ENCODE measurements at regions not wholly inside any gene's neighbourhood (a gene's known extent, or its start where the extent isn't known, plus 50 kb on each side); places are given as distances from the start of the nearest gene placed in this dataset.
"Not testable (repeated sequence)": the region's sequence is repeated elsewhere in the genome, so short reads cannot be mapped to it uniquely, and the experiment has no call there.

DNA sequence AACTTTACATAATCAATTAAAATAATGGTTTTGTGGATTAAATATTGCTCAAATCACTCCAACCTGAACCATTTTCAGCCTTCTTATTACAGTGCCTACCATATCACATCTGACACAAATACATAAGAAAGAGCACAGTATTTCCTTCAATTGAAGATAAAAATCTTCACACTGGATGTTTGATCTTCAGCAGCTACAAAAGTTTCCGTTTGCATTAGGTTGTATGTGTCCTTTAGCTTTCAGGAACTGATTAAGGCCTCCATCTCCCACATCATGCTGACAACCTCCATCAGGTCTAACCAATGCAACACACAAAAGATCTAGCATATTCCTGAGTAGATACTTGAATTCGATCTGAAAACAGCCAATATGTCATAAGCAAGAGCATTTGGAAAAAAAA is 195.1 kb upstream of the NR5A2 start:
- DNase-seq: no peak

DNA sequence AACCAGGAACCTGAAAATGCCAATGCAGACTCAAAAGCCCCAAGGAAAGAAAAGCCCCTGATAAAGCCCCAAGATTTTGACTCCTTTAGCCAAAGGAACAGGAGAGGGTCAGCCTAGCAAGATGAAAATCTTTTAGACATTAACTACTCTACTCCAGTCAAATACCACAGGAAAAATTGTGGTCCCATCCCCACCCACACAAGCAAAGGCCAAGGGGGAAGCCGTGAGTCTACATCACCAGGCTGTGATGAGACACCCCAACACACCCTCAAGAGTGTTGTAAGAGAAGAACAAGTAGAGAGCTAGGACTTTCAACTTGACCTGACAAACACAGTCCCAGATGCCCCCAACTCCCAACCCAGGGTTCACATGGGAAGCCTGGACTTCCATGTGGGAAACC is 192.8 kb upstream of the NR5A2 start:
- DNase-seq: no peak

DNA sequence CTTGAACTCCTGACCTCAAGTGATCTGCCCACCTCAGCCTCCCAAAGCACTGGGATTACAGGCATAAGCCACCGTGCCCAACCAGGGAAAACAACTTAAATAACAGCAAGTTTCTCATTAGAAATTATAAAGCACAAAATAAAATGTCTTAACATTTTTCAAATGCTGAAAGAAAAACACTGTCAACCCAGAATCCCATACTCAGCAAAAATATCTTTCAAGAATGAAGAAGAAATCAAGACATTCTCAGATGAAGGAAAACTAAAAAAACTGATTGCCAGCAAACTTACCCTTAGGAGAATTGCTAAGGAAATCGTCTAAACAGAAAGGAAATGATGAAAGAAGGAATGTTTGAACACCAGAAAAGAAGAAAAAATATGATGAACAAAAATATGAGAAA is 191.1 kb upstream of the NR5A2 start:
- DNase-seq: no peak

DNA sequence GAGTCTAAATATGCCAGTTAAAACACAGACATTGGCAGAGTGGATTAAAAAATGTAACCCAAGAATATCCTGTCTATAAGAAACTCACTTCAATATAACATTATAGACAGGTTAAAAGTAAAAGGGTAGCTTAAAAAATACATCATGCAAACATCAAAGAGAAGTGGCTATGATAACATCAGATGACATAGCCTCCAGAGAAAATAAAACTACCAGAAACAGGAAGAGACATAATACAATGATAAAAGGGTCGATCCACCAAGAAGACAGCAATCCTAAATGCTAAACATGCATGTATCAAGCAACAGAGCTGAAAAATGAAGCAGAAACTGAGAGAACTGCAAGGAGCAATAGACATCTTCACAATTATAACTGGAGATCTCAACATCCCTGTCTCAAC is 190.2 kb upstream of the NR5A2 start:
- DNase-seq: no peak

DNA sequence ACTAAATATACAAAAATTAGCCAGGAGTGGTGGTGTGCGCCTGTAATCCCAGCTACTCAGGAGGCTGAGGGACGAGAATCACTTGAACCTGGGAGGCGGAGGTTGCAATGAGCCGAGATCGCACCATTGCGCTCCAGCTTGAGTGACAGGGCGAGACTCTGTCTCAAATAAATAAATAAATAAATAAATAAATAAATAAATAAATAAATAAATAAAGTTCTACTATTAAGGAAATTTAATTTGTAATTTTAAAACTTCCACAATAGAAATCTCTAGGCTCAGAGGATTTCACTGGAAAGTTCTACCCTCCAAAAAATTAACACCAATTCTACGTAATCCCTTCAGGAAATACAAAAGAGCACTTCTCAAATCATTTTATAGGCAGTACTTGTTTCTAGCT is 187.9 kb upstream of the NR5A2 start:
- not testable (repeated sequence) for DNase-seq

DNA sequence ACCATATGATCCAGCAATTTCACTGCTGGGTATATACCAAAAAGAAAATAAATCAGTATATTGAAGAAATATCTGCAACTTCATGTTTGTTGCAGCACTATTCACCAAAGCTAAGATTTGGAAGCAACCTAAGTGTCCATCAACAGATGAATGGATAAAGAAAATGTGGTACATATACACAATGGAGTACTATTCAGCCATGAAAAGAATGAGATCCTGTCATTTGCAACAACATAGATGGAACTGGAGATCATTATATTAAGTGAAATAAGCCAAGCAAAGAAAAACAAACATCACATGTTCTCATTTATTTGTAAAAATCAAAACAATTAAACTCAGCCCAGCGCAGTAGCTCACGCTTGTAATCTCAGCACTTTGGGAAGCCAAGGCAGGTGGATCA is 184.4 kb upstream of the NR5A2 start:
- DNase-seq: not testable (repeated sequence)

DNA sequence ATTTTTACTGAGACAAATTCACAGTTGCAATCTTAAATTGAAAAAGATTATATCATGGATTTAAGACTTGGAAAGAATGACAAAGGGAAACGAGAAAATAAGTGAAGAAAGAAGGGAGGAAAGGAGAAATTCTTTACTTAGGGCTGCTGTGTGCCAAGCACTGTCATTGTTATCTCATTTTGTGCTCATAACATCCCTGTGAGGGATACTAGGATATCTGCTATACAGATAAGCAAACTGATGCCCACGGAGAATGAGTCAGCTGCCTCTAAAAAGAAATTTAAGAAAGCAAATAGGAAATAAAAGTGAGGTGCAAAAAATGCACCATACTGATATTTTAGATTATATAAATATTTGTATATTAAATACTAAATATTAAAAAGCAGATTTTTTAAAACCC is 183.6 kb upstream of the NR5A2 start:
- DNase-seq: no peak

DNA sequence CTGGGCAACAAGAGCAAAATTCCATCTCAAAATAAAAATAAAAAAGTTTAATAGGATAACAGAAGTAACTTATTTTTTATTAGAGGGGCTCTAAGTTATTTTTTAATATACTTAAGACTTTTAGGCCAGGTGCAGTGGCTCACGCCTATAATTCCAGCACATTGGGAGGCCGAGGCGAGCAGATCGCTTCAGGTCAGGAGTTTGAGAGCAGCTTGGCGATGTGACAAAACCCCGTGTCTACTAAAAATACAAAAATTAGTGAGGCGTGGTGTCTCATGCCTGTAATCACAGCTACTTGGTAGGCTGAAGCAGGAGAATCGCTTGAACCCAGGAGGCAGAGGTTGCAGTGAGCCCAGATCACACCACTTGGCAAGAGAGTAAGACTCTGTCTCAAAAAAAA is 180.5 kb upstream of the NR5A2 start:
- no peak for DNase-seq

DNA sequence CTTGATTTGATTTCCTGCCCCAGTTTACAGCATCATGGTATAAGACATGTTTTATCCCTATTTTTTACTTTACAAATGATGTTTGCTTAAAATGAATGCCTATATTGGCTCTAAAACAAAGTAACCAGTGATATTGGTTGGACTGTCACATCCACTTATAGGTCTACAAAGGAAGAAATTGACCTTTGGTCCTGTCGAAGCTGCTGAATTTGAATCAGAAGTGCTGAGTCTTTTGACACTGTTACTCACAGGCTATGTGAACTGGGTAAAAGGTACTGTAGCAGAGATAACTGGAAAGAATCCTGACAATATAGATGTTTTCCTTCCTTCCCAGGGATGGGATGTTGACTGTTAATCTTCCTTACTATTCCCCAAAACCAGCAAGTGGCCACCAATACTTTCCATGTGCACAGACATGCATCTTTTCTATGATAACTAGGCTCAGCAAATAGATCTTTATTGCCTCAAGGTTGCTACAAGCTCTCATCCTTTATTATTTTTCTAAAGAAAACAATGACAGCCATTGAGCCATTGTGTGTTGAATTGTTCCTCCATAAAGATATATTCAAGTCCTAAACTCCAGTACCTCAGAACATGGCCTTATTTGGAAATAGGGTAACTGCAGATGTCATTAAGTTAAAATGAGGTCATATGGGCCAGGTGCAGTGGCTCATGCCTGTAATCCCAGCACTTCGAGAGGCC is 175.9 kb upstream of the NR5A2 start:
- peak; percentile 34 for DNase-seq

DNA sequence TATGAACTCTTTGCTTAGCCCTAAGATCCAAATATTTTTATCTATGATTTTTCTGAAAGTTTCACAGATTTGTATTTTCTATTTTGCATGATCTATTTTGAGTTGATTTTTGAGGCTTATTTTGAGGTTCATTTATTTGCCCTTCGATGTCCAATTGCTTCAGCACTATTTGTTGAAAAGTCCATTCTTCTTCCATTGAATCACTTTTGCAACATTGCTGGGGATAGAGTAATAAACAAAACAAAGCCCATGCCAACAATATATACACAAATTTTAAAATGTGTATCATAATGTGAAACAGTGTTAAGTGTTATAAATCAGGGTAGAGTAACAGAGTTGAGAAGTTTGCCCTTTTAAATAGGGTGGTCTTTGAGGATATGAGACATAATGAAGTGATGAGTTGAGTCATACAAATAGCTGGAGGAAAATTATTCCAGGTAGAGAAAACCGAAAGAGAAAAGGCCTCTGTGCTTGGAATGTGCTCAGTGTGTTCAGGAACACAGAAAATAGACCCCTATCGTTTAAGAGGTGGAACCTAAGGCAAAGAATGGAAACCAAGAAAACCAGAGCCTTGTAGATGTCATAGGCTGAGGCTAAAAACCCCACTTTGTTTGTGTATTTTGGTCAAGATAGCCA is 172.7 kb upstream of the NR5A2 start:
- no peak for DNase-seq

DNA sequence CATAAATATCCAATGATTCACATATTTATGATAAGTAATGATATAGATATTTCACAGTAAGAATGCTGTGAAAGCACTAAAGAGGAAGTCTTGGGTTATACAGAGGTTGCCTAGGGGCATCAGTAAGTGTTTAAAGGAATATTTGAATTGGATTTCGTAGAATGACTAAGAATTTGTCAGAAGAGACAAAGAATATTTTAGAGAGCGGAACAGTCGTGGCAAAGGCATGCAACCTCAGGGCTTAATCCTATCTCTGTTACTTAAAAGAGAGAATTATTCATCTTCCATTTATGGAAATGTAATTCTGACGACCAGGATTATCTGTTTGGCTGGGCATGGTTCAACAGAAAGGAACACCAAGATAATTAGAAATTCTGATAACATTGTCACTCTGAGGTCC is 171.9 kb upstream of the NR5A2 start:
- no peak for DNase-seq

DNA sequence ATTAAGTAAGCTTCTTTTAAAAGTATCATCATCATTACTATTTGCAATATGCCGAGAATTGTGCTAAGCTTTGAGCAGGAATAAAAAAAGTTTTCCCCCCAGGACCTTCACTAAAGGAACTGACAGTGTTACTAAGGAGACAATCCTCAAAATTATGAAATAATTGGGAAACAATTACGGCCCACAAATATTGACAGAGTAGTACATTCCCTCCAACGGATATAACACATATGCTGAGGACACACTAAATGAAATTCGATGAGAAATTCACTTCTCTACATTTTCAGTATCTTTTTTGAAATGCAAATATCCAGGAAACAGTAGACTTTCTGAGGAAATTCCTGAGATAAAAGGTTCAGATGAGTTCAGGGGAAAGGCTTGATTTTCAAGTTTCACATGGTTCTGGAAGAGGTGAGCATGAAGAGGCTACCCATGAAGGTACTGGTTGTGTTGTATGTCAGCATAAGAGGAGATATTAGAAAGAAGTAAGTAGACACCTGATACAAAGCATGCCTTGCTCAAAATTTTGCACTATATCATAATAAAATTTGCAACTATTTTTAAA is 171.2 kb upstream of the NR5A2 start:
- DNase-seq: no peak

DNA sequence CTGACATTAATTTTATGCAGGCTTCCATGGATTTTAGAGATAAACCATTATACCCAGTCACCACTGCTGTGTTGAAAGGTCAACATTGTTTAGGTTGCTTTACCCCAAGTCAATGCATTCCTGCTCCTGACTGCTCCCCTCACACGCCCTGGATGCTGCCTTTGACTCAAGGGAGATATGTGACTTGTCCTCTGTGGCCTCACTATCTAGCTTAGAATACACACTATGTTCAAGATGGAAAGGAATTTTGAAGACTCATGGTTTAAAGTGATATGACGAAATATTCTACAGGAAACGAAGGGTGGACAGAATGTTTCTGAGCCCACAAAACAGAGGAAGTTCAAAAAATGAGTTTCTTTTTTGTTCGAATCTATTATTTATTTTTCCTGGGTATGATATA is 170.4 kb upstream of the NR5A2 start:
- no peak for DNase-seq

DNA sequence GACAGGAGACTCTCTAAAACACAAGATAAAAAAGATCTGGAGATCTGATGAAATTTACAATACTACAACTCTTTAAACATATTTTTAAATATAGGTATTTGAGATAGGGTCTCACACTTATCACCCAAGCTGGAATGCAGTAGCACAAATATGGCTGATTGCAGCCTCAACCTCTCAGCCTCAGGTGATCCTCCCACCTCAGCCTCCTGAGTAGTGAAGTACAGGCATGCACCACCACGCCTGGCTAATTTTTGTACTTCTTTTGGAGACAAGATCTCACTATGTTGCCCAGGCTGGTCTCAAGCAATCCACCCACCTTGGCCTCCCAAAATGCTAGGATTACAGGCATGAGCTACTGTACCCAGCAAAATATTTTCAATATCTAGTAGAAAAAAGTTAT is 170.0 kb upstream of the NR5A2 start:
- no peak for DNase-seq

DNA sequence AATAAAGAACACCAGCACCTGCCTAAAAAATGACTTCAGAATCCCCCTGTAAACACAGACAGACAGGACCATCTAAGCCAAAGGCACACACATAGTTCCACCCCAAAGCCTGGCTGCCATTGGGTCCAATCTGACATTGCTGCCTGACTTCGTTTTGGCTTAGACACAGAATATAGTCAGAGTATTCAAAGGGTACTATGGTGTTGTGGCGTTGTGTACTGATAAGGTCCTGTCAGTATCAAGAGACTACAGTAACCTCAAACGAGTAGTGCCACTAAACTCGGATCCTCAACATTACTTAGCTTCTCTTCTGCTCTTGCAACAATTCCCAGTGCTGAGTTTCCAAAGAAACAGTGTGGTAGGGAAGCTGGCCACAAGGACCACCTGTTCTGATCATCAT is 169.3 kb upstream of the NR5A2 start:
- DNase-seq: no peak

DNA sequence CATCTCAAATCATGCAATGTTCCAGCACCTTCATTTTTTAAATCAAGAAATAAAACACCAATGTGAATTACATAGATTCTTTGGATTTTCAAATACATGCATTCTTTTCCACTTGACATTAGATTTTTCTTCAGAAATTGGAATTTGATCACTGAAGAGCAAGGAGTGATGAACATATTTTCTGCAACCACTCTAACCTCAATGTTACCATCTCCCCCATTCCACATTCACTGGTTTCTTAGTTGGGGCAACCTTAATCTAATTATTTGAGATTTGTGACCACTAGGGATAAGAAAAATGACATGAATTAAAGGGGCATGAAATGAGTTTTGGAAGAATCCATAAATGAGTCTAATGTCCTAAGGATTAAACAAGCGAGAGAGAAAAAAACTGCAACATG is 168.7 kb upstream of the NR5A2 start:
- DNase-seq: no peak

DNA sequence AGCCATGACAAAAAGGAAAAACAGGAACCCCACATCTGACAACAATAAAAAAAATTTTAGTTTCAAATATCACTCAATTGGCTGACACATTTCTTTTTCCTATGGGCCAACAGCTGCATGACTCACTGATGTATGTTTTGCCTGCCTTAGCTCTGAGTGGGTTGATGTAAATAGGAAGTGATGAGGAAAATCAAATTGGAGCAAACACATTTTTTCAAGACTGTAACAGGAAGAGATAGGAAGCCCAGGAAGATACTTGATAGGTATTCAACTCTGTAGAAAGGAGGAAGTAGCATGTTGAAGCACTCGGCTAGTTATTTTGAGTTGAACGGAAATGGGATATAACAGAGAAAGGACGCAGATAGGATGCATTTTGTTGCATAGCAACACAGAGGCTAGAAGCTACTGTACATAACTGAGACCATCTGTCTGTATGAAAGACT is 168.0 kb upstream of the NR5A2 start:
- DNase-seq: peak; percentile 38

DNA sequence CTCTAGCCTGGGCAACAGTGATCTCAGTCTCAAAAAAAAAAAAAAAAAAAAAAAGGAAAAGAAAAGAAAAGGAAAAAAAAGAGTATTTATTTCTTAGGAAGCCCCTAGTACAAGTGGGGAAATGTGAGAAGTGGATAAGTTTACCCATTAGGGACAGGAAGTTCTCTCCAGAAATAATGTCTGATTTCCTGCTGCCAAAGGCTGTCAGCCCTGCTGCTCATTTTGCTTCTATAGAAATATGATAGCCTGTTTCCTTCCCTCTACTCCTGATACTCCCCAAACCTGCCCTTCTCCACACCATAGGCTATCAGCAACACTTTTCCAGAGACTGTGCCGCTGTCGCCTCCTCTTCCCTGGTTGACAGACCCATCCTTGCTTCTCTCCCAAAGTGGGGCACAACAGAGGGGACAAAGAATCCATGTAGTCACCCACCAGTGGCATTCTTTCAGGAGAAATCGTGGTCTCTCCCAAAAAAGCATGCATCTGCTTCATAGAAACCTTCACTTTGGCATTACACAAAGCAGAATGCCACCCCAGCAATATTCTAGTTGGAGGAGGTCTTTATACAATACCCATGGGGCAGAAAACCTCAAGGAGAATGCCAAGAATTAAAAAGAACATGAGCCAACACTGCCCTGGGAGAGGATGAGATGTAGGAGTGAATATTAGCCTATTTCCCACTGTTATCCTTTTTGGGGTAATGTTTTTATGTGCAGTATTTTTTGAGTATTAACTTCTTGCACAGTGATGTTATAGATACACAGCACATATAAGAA is 166.3 kb upstream of the NR5A2 start:
- no peak for DNase-seq

DNA sequence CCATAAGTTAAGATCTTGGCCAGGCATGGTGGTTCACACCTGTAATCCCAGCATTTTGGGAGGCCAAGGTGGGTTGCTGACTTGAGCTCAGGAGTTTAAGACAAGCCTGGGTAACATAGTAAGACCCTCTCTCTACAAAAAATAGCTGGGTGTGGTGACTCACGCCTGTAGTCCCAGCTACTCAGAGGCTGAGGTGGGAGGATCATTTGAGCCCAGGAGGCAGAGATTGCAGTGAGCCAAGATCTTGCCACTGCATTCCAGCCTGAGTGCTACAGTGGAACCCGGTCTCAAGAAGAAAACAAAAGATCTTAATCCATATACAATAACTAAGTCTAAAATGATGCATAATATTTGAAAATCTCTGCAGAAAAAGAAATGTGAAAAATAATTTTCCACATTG is 165.5 kb upstream of the NR5A2 start:
- no peak for DNase-seq

DNA sequence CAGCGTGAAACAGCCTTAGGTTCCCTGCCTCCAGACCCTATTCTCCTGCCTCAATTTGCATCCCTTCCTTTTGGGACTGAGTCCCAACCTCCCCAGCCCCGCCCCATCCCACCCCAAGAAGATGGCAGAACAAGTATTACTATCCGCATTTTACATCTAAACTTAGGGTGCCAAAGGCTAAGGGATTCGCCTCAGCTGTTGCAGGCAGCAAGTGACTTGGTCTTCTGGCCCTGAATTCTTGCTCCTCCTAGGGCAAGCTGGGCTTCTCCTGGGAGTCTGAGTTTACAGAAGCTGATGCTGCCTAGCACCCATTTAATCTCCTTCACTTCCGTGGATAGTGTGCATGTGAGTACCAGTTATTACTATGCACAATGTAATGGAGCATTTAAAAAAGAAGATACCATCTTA is 161.3 kb upstream of the NR5A2 start:
- DNase-seq: no peak

DNA sequence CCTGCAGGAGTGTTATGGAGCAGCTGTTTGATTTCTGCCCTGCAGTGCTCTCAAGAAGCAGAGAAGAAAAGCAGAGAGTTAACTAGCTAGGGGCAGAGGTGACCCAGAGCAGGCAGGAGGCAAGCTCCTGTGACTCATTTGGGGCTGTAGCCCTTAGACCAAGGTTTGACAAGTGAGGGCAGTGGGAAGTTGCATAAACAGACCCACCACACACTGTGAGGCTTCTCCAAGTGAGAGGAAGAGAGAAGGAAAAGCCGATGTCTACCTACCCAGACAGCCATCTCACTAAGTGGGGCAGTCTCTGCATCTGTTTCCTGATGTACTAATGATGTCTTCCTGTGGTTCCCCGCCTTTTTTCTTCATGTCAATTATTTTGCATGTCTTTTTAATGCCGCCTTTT is 159.9 kb upstream of the NR5A2 start:
- DNase-seq: no peak

DNA sequence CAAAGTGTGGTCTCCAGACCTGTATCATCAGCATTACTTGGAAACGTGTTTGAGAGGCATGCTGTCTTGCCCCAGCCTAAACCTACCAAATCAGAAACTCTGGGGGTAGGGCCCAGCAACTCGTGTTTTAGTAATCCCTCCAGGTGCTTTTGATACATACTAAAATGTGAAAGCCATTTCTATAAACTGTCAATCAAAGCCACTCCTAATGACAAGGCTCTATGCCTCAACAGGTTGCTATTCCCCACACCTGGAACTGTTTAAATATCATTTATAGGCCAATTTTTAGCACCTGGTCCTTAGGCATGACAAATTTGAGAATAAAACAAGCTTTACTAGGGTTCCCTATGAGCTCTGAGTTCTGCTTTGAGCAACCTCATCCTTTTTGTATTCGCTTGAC is 158.7 kb upstream of the NR5A2 start:
- no peak for DNase-seq

DNA sequence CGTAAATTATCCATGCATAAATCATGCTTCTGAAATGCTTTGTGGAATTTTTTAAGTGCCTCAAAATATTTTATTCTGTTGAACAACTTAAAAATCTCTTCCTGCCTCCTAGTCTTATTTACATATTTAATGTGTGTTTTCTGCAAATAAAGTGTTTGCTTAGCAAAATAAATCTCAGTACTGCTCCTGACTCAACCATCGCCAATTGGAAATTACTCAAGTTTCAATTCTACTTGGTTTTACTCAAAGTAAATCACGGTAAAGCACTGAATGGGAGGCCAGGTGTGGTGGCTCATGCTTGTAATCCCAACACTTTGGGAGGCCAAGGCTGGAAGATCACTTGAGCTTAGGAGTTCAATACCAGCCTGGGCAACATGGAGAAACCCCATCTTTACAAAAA is 152.2 kb upstream of the NR5A2 start:
- DNase-seq: no peak

DNA sequence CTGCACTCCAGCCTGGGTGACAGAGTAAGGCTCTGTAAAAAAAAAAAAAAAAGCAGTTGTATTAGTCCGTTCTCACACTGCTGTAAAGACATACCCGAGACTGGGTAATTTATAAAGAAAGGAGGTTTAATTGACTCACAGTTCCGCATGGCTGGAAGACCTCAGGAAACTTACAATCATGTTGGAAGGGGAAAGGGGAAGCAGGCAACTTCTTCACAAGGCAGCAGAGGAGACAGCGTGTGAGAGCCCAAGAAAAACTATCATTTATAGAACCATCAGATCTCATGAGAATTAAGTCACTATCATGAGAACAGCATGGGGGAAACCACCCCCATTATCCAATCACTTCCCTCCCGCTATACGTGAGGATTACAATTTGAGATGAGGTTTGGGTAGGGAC is 151.7 kb upstream of the NR5A2 start:
- DNase-seq: no peak

Data from retina (tissue), 1 donor.